ENCODE measurements at regions not wholly inside any gene's neighbourhood (a gene's known extent, or its start where the extent isn't known, plus 50 kb on each side); places are given as distances from the start of the nearest gene placed in this dataset.

DNA sequence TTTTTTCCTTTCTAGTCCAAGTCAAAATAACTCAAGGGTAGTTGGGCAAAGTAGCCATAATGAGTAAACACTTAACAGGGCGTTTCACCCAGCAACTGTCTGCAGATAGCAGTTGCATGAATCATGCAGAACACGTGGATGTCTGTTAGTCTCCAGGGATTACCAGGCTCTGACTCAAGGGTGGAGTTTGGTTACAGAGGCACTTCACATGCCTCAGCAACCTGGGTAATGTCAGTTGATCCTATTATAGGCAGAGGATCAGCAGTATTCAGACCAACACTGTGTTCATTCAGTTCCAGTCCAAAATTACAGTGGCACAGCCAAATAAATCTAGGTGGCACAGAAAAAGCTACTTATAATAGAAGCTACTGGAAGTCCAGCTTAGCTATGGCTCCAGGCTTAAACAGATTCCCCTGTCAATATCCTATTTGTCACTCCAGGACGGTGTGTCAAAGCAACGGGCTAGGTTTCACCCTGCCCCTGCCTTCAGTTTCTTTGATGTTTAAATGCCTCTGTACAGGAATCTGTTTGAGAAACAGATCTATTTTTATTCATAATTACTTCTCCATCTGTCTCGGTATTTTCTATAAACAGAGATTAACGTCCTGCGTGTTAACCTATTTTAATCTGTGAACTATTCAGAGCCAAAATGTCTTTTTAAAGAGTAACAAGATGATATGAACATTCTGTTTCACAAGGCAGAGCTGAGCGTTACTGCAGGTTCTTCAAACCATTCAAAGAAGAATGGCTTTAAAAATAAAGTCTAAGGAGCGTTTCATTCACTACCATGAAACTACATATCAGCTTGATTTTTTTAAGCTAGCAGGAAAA, 162.6 kb upstream of the AKR1E2 start:
- DNase-seq (ENCODE audit: low read depth in 2 of 2) = no peak

DNA sequence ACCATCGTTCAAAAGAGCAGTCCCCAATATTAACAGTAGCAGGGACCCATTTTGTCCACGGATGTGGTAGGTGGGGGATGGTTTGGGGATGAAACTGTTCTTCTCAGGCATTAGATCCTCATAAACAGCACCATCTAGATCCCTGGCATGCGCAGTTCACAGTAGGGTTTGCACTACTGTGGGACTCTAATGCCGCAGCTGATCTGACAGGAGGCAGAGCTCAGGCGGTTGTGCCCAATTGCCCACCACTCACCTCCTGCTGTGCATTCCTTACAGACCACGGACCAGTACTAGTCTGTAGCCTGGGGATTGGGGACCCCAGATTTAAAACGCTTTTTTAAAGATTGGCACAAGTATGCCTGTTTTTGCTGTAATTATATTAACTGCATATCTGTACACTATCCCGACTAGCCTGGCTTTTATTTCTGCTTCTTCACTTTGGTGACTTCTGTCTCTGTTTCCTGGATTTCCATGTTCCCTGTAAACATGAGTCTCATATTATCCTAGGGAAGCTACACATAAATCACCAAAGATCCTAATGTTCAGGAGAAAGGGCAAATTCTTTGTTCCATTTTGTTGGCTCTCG, 163.3 kb upstream of the AKR1E2 start:
- DNase-seq (ENCODE audit: low read depth in 2 of 2) = no peak

DNA sequence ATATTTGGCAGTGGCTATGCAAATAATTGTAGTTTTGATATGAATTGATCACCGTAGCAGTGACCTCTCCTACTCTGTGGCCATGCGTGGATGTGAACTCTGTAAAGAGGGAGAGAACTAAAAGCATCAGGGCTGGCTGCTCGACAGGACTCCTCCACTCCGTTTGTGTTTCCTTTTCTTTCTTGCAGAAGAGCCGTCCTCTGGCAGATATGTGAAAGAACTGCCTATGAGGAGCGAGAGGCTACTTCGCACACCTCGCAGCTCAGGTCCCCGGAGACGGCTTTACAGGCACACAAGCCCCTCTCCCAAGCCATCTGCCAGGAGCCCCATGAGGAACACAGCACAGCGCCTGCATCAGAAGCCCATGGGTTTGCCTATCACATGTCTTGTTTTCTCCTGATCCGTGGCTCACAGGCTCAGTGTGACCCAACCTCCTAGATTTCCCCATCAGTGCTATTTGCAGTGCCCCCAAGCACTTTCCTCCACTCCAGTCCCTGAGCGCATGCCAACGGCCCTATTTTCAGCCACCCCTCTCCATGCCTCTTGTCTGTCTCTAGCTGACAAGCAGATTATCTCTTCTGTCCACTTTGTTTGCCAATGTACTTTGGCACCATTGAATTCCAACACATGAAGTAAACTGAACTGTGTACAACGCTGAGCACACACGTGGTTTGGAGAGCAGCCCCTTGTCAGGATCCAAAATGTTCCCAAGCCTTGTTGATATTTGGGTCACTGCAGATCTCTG, 164.3 kb upstream of the AKR1E2 start:
- DNase-seq (ENCODE audit: low read depth in 2 of 2) = no peak

DNA sequence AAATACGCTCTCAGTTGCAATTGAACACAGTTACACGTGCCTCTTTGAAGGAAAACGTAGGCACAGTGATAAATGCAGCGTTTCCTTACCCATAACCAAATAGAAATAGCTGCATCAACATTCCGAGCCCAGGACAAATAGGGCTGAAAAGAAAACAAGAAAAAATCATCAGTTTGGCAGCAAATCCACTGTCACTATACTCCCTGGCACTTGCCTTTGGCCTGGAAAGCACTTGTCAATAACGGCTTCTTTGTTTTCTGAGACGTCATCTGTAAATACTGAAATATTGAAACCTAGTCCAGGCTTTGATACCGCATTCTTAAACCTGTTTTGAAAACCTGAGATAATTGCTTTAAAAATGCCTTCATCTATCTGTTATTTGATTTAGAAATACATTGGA, 167.2 kb upstream of the AKR1E2 start:
- no peak for DNase-seq (ENCODE audit: low read depth in 2 of 2)

DNA sequence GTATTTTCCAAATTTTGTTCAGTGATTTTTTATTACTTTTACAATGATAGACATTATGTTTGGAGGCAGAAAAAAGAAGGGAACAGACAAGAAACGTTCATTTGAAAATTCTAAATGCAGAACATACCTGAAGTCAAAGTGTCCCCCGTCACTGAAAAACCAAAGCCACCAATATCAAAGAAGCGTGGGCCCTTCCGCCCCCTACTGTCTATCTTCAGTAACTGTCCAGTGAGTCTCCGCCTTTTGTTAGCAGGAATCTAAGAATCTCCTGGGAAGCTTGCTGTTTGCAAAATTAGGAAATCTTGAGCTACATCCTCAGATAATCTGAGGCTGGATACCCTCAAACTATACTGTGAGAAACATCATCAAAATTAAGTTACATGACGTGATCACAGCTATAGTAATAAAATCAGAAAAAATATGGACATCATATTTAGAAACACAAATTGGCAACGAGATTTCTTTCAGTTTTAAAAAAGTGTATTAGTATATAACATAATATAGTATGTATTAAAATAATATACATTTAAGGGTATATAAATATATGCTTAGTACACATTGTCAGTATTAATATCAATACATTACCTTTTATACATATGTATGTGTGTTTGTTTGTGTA, 169.3 kb upstream of the AKR1E2 start:
- peak in 1 of 2 experiments; percentile 6 for DNase-seq (ENCODE audit: low read depth in 2 of 2)

DNA sequence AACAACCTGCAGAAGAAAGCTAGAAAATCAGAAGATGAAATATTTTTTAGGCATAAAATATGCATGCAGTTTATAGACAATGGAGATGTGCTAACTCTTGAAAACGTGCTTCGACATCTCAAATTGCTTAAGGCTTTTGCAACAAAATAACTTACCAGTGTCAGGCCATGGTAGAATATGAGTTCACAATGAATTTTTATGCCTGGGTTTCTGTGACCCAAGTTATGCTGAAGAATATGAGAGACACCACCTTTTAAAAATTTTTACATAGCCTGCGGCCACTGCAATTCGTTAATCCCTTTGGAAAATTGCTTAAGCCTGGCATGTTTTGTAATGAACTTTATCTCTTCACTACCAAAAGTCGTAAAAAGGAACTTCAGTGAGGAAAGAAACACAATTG, 170.1 kb upstream of the AKR1E2 start:
- DNase-seq (ENCODE audit: low read depth in 2 of 2) = no peak

DNA sequence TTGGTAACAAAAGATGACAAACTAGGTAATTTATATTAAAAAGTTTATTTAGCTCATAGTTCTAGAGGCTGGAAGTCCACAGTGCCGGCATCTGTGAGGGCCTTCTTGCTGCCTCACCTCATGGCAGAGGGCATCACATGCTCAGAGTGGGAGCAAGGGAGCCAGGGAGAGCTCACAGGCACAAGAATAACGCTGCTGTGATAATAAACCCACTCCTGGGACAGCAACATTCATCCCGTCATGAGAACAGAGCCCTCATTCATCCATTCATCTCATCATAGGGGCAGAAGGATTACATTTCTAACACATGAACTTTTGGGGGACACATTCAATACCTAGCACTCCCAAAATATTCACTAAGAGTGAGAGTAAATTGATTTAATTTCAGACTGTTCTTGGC, 170.6 kb upstream of the AKR1E2 start:
- DNase-seq (ENCODE audit: low read depth in 2 of 2) = no peak

DNA sequence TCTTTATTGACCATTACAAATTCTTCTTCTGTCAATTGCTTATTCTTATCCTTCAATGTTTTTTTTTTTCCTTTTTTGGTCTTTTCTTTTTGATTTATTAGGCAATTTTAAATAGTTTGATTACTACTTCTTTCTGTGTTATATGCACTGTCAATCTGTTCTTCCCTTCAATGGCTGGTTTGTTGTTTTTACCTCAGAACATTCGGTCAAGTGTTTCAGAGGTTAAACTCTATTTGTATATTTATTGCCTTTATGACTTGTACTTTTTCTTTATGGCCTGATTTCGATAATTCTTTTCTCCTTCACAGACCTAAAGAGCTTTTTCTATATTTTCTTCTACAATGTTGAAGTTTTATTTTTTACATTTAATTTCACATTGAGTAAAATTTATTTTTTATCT, 171.5 kb upstream of the AKR1E2 start:
- DNase-seq (ENCODE audit: low read depth in 2 of 2) = no peak

DNA sequence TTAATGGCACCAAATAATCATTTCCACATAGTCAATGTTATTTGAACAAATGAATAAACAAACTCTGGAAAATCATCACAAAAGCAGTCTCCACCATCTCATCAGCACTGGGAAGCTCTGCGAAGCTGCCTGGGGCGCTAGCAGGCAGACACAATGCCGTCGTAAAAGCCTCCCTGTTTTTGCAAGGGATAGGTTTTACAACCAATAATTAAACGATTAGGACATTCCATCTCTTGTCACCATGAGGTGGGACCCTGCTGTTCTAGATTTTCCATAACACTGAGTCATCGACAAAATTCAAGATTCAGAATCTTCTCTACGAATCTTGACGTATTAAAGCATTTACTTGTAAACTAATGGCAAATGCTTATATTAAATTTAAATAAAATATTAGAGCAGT, 172.8 kb upstream of the AKR1E2 start:
- no peak for DNase-seq (ENCODE audit: low read depth in 2 of 2)

DNA sequence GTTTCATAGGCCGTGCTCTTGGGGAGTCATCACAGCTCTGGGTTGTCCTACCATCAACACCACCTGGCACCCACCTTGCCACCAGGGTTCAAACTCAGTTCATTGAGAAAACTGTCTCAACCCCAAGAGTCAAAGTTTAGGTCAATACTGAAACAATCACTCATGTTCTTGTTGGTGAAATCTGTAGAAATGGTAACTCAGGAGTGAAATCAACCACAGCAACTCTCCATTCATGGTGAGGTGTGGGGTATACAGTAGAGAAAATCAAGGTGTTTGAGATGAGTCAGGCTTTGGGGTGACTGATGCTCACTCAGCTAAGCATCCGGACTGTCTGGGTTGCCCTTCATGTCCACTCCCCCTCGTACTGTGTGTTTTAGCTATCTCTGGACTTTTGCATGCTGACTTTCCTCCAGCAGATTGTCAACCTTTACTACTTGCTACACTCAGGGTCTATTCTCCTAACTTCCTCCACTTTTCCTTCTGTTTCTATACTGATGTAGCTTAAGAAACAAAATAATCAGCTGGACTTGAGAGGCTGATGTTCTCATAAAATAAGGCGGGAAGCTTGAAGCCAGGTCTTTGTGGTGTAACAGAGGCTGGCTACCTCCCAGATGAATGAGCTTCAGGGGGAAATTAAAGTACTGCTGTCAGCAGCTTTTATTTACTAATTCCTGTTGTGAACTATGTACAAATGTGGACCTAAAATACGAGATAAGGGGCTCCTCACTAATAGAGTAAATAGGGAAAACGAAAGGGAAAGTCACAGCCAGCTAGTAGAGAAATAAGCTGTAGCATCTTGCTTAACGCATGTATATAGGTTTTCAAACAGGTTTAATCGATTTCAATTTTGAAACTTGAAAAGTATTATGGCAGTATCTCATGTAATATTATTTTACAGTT, 173.6 kb upstream of the AKR1E2 start:
- DNase-seq (ENCODE audit: low read depth in 2 of 2) = peak in 1 of 2 experiments; percentile 11

DNA sequence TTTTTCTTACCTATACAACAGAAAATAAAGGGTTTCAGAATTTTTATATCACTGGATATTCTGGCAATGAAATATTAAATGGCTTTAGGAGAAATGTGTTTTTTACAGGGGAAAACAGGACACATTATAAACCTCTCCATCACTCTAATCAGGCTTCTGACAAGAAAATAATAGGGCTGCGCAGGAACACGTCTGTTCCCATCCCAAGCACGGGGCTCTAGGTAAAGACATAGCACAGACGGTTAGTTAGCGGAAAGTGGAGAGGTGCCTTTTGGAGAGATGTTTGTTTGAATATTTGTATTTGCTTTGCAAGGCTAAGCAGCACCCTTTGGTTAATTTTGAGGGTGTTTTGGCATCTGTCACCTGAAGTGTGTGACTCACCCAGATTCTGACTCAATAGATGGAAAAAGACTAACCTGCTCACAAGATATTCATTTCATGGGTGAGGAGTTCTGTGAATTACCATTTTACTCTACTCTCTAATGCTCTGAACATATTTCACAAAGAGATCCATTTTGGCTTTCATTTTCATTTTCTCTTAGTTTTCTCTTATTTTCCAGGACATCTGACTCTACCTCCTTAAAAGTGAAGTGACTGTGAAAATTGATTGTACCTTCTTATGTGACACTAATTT, 174.5 kb upstream of the AKR1E2 start:
- peak in 1 of 2 experiments; percentile 2 for DNase-seq (ENCODE audit: low read depth in 2 of 2)

DNA sequence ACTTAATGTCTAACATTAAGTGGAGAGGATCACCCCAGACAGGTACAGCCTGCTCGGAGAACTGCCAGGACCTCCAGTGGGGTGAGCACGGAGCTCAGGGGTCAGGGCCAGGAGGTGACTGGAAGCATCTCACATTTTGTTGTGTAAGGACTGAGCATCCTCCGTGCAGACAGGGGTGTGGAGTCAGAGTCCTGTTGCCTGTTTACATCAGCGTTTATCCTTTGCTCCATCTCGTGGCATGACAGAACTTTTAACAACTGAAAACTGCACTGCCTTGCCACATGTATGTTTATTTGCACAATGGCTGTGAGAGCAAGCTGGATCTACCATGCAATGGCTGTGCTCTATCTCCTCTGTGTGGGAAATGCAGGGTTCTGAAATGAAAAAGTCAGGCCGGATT, 175.4 kb upstream of the AKR1E2 start:
- DNase-seq (ENCODE audit: low read depth in 2 of 2) = no peak

DNA sequence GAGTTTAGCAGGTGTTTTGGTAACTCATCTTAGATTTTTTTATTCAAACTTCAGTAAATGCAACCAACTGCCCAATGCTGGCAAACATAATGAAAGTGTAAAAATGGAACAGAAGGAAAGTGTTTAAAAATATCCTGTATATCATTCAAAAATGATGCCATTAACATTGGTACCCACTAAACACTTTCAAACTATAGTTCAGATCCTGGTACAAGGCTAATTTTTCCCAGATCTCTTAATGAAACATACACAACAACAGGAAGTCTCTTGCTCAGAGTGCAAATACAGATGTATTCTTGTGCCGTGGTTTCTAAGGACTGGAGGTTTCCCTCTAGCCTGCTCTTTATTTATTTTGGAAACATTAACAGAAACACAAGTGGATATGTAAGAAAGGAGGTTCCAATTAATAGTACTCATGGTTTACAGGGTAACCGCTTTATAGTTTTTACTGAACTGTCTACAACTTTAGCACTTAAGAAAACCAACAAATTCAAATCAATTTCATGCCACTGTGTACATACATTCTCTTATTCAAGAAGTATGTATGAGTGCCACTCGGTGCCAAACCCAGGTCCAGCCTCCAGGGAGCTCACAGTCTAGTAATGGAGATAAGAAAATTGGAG, 176.0 kb upstream of the AKR1E2 start:
- no peak for DNase-seq (ENCODE audit: low read depth in 2 of 2)

DNA sequence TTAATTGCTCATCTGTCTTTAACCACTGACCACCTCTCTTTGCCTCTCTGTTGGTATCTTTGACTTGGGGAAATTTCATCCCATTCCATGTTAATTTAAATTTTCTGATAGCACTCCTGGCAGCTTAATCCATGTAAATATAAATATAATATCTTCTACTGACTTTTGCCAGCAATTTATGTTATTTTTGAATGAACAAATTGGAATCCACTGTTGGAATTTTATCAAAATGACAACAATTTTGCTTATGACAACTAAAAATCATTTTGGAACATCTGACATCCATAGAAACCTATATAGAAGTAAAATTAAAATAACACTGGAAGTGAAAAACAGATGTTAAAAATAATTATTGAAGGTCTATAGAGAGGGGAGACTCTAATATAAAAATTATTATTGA, 176.5 kb upstream of the AKR1E2 start:
- DNase-seq (ENCODE audit: low read depth in 2 of 2) = no peak

DNA sequence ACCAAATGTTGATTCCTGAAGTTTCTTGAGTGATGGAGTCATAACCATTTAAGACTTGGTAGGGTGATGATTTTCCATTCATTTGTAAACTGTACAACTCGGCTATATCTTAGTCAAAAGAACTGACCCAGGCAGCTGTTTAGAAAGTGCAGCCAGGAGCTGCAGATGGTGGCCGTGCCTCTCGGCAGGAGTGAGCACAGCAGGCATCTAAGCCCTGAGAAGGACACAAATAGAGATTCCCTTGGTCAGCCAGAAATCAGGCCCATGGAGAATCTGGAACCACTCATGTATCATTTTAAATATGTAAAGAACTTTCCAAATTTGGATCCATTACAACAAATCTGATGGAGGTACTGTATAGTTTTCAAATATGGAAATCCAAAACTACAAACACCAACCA, 177.0 kb upstream of the AKR1E2 start:
- no peak for DNase-seq (ENCODE audit: low read depth in 2 of 2)

DNA sequence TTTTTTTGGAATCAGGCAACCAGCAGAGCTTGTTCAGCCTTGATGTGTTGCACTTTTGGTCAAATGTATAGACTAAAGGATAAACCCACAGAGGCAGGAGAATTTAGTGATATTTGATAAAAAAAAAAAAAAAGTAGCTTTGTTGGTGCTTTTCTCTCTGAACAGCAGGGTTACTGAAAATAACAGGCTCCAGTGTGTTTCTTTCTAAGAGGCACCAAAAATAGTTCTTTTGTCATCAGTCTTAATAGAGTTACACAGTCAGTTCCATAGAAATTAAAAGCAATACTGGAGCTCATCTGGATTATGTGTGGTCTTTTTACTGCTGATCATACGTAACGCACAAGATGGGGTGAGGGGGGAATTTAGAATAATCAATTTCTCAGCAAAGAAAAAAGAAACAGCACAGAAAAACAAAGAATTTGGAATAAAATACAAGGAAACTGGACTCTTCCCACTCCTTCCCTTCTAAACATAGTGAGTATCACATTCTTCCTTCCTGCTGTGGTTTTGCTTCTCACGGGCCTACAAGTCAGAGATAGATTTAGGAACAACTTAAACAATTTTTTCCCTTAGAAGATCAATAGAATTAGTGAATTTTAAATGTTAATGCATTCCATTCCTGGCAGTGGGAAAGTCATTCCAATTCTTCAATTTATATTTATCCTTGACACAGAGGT, 178.8 kb upstream of the AKR1E2 start:
- no peak for DNase-seq (ENCODE audit: low read depth in 2 of 2)

DNA sequence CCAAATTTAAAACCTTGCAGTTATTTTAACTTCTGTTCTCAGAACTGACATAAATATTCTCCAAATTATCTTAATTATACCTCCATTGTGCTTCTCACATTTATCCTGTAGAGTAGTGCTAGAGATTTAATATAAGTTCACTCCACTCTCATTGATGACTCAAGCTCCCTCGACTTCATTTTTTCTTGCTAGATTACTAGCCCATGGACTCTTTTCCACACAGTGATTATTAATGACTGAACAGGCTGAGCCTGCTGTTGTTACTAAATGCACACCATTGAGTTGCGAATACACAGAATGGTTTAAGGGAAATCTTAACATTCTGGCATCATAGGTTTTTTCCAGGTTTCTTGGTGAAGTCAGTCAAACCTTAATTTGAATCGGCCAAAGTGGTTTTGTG, 179.5 kb upstream of the AKR1E2 start:
- no peak for DNase-seq (ENCODE audit: low read depth in 2 of 2)

DNA sequence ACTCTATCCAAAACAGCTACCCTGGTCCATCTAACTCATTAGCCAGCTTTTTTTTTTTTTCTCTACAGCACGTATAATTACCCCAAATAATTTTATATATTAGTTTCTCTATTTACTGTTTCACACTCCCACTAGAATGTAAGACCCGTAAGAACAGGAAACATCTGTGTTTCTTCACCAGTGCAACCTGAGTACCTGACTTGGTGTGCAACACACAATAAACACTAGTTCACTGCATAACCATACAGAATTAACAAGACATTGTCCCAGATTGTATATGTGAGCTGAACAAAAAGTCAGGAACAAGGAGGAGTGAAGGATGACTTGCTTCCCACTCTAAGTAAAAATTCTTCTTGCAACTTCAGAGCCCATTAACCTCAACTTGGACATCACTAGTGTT, 180.2 kb upstream of the AKR1E2 start:
- no peak for DNase-seq (ENCODE audit: low read depth in 2 of 2)

DNA sequence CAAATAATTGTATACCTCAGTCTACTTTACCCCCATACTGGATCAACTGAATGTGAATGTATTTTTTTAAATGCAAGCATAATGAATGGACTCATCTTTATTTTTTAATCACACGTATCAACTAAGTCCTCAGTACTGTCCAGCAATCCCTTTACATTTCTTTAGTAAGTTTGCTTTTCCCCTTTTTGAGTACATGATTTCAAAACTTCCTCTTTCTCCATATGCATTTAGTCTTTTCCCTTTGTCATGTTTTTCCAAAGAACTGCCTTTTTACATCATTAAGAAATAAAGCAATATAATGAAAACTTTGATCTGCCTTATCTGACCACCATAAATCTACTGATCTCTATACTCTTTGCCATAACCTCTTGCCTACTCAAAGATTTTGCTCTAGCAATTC, 182.5 kb upstream of the AKR1E2 start:
- no peak for DNase-seq (ENCODE audit: low read depth in 2 of 2)

DNA sequence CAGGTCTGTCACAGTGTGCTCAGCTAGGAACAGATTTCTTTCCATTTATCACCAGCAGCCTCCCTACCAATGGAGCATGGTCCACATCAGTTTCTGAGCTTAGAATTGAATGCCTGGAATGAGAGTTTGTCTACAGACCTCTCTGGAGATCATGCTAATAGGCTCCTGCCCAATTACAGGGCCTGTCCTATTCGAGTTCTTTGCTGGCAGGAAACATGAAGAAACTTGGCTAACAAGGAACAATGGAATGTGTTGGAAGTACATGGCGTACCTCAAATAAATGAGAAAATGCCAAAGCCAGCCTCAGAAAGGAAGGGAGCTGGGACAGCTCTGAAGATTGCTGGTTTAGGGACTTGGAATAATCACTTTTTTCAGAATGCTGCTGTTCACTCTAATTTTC, 186.0 kb upstream of the AKR1E2 start:
- no peak for DNase-seq (ENCODE audit: low read depth in 2 of 2)
